MCF 10A (cell line): ENCODE measurements at regions not wholly inside any gene's neighbourhood (a gene's known extent, or its start where the extent isn't known, plus 50 kb on each side); places are given as distances from the start of the nearest gene placed in this dataset.

Experiments
- BruUV-seq: library from RNA; stranded (reverse); fragments of 400-500 nt; replicated peaks from 2 replicates; lab custom pipeline; 2021; lab: Mats Ljungman, UMichigan
- CTCF ChIA-PET: fragments of 300-600 bp; sonication (Branson Sonifier 250); formaldehyde crosslinking; extraction: SDS; loops from one replicate; lab custom pipeline; 2021; ENCODE audit warnings: antibody characterized with exemption, inconsistent platforms; lab: Yijun Ruan, JAX
- POLR2A ChIA-PET: fragments of 300-600, 350-650 bp; sonication (Branson Sonifier 250); formaldehyde crosslinking; extraction: SDS; loops from one replicate; lab custom pipeline; 2020; ENCODE audit warnings: antibody characterized with exemption, inconsistent platforms; lab: Yijun Ruan, JAX
- DNase-seq: peaks from one replicate; pipeline ENCODE4 v3.0.0-alpha.2; 2018; ENCODE audit not compliant: unreplicated experiment
- H3K27ac Mint-ChIP-seq: one replicate; pipeline ENCODE4 v1.8.0; 2022; ENCODE audit warnings: mild to moderate bottlenecking, low read depth, mixed read lengths; ENCODE audit not compliant: unreplicated experiment
- H3K27me3 Mint-ChIP-seq: one replicate; pipeline ENCODE4 v1.8.0; 2022; ENCODE audit warnings: mixed read lengths; ENCODE audit not compliant: insufficient read depth, unreplicated experiment
- H3K36me3 Mint-ChIP-seq: one replicate; pipeline ENCODE4 v1.8.0; 2022; ENCODE audit warnings: mild to moderate bottlenecking, moderate library complexity, mixed read lengths; ENCODE audit not compliant: insufficient read depth, unreplicated experiment
- H3K4me1 Mint-ChIP-seq: one replicate; pipeline ENCODE4 v1.8.0; 2022; ENCODE audit warnings: mixed read lengths; ENCODE audit not compliant: insufficient read depth, unreplicated experiment
- H3K4me3 Mint-ChIP-seq: one replicate; pipeline ENCODE4 v1.8.0; 2022; ENCODE audit warnings: mild to moderate bottlenecking, moderate library complexity, mixed read lengths; ENCODE audit not compliant: unreplicated experiment
- H3K9me3 Mint-ChIP-seq: one replicate; pipeline ENCODE4 v1.8.0; 2022; ENCODE audit warnings: mixed read lengths; ENCODE audit not compliant: unreplicated experiment
- CTCF ChIP-seq: fragments of 200-600 bp; IDR thresholded peaks from one replicate; pipeline ENCODE4 v1.8.0; 2022; ENCODE audit warnings: antibody characterized with exemption, mild to moderate bottlenecking; ENCODE audit not compliant: unreplicated experiment
- intact Hi-C: fragments of 100-400 bp; cut with micrococcal nuclease; formaldehyde crosslinking; loops from 2 replicates; pipeline ENCODE4 v1.14.1; 2022

GRCh38 chr2:58651930-58652329, 410.8 kb upstream of the FANCL start:
- no peak overlapping the region for H3K27ac Mint-ChIP-seq
- peaks cover 6% of the 10 kb centered on the region for H3K4me1 Mint-ChIP-seq
- no peak for TF ChIP-seq CTCF
- no peaks in the 10 kb centered on the region for H3K36me3 Mint-ChIP-seq
- ChIA-PET POLR2A (interaction anchor here (0.7 kb wide), 1 partner anchor 14 kb away, joined by 3 read pairs; no protein-coding TSS in a partner anchor), CTCF (interaction anchor here (0.8 kb wide), 1 partner anchor 16 kb away, joined by 3 read pairs; no protein-coding TSS in a partner anchor)
- no peaks in the 10 kb centered on the region for H3K9me3 Mint-ChIP-seq
- BruUV-seq = no TSS peak
- no peaks in the 10 kb centered on the region for H3K27me3 Mint-ChIP-seq
- intact Hi-C loops = no loop called here
- no peak for DNase-seq
- no peak overlapping the region for H3K4me3 Mint-ChIP-seq

- ChIA-PET CTCF (no interaction called here), POLR2A (no interaction called here)
- intact Hi-C loops = no loop called here
- no peak for TF ChIP-seq CTCF
- Mint-ChIP-seq H3K4me1 (peaks cover 6% of the 10 kb centered on the region), H3K27me3 (no peaks in the 10 kb centered on the region), H3K4me3 (no peak overlapping the region), H3K27ac (no peak overlapping the region), H3K36me3 (no peaks in the 10 kb centered on the region), H3K9me3 (no peaks in the 10 kb centered on the region)
- no peak for DNase-seq
- no TSS peak for BruUV-seq
Measured at GRCh38 chr2:58650781-58651180, 409.7 kb upstream of the FANCL start.

- H3K4me3 Mint-ChIP-seq = no peak overlapping the region
- BruUV-seq = no TSS peak
- intact Hi-C loops = no loop called here
- H3K9me3 Mint-ChIP-seq = no peaks in the 10 kb centered on the region
- H3K4me1 Mint-ChIP-seq = peaks cover 6% of the 10 kb centered on the region
- CTCF ChIA-PET = no interaction called here
- no peaks in the 10 kb centered on the region for H3K27me3 Mint-ChIP-seq
- no peaks in the 10 kb centered on the region for H3K36me3 Mint-ChIP-seq
- POLR2A ChIA-PET = interaction anchor here (0.6 kb wide), 1 partner anchor 580 kb away, joined by 3 read pairs; no protein-coding TSS in a partner anchor
- no peak overlapping the region for H3K27ac Mint-ChIP-seq
- DNase-seq = peak; percentile 11
- no peak for TF ChIP-seq CTCF
Measured at GRCh38 chr2:58649756-58650155, 408.6 kb upstream of the FANCL start.

GRCh38 chr2:58645017-58645416, 403.9 kb upstream of the FANCL start:
- no peak for DNase-seq
- TF ChIP-seq CTCF = no peak
- BruUV-seq = no TSS peak
- no peak overlapping the region for H3K27ac Mint-ChIP-seq
- CTCF ChIA-PET = no interaction called here
- H3K27me3 Mint-ChIP-seq = no peaks in the 10 kb centered on the region
- no peak overlapping the region for H3K4me3 Mint-ChIP-seq
- peaks cover 3% of the 10 kb centered on the region for H3K4me1 Mint-ChIP-seq
- H3K36me3 Mint-ChIP-seq = no peaks in the 10 kb centered on the region
- POLR2A ChIA-PET = no interaction called here
- H3K9me3 Mint-ChIP-seq = no peaks in the 10 kb centered on the region
- intact Hi-C loops = no loop called here
